ENCODE measurements at regions not wholly inside any gene's neighbourhood (a gene's known extent, or its start where the extent isn't known, plus 50 kb on each side); places are given as distances from the start of the nearest gene placed in this dataset.

GRCh38 chr9:75482566-75482965, 394.3 kb downstream of the OSTF1 start:
- Histone ChIP-seq H3K9me3 (ENCODE audit: low read length) (no peaks in the 10 kb centered on the region), H3K27ac (ENCODE audit: extremely low read length, insufficient read depth, low read length) (no peak overlapping the region), H3K4me2 (ENCODE audit: low read depth, low read length) (no peak overlapping the region), H4K20me1 (ENCODE audit: insufficient read depth, low read length) (no peaks in the 10 kb centered on the region), H3K27me3 (ENCODE audit: control insufficient read depth in 1 of 2, insufficient read depth in 2 of 2, low read length in 2 of 2) (no peaks in the 10 kb centered on the region), H3K4me1 (ENCODE audit: insufficient read depth, low read length) (no peaks in the 10 kb centered on the region), H2AFZ (ENCODE audit: low read length) (no peak overlapping the region), H3K9ac (ENCODE audit: insufficient read depth, low read depth, low read length) (no peak overlapping the region), H3K36me3 (replicated peaks in 1 of 2; ENCODE audit: control insufficient read depth in 1 of 2, insufficient read depth in 2 of 2, low read length in 2 of 2) (no peaks in the 10 kb centered on the region), H3K4me3 (replicated peaks in 1 of 3; ENCODE audit: insufficient read depth in 1 of 3, low read depth in 2 of 3, low read length in 3 of 3) (no peak overlapping the region), H3K79me2 (ENCODE audit: insufficient read depth, low read length) (no peaks in the 10 kb centered on the region)
- intact Hi-C loops (cut with micrococcal nuclease; ENCODE audit: unreplicated experiment): no loop called here
- in situ Hi-C loops (cut with HindIII; ENCODE audit: extremely low pct_ligation_motif_present, low pct_unique_long_range_greater_than_20kb): no loop called here
- FAIRE-seq (no peak), DNase-seq (ENCODE audit: low spot score) (no peak), ATAC-seq (no peak)
- BruUV-seq (replicated peaks): no TSS peak
- 0% methylated on average over 2 of the region's 2 CpGs for WGBS (ENCODE audit: low lambda C conversion rate)
- ChIA-PET CTCF (ENCODE audit: low intra/inter-chr PET ratio, low total read pairs) (no interaction called here), POLR2A (no interaction called here)
- TF ChIP-seq ZNF512 (CRISPR knock-in tag; IDR thresholded peaks at IDR 0.05) (no peak), ZNF543 (CRISPR knock-in tag; IDR thresholded peaks at IDR 0.05) (no peak), HOXA5 (CRISPR knock-in tag; IDR thresholded peaks at IDR 0.05) (no peak), KDM6A (CRISPR knock-in tag; IDR thresholded peaks at IDR 0.05; ENCODE audit: low read depth) (no peak), KAT2B (IDR thresholded peaks at IDR 0.05; ENCODE audit: borderline replicate concordance, low read depth, low read length) (no peak), PAF1 (CRISPR knock-in tag; IDR thresholded peaks at IDR 0.05) (no peak), ZBTB34 (CRISPR knock-in tag; IDR thresholded peaks at IDR 0.05) (no peak), ZNF264 (CRISPR knock-in tag; IDR thresholded peaks at IDR 0.05) (no peak), ZNF678 (CRISPR knock-in tag; IDR thresholded peaks at IDR 0.05) (no peak), HOXA9 (CRISPR knock-in tag; IDR thresholded peaks at IDR 0.05; ENCODE audit: borderline replicate concordance) (no peak), ZNF615 (CRISPR knock-in tag; IDR thresholded peaks at IDR 0.05; ENCODE audit: borderline replicate concordance) (no peak), ZNF501 (CRISPR knock-in tag; IDR thresholded peaks at IDR 0.05) (no peak), ZNF382 (CRISPR knock-in tag; IDR thresholded peaks at IDR 0.05; ENCODE audit: borderline replicate concordance) (no peak), KMT2B (CRISPR knock-in tag; IDR thresholded peaks at IDR 0.05) (no peak), NFAT5 (CRISPR knock-in tag; IDR thresholded peaks at IDR 0.05) (no peak), ZNF574 (CRISPR knock-in tag; IDR thresholded peaks at IDR 0.05) (no peak)
